ENCODE measurements at regions not wholly inside any gene's neighbourhood (a gene's known extent, or its start where the extent isn't known, plus 50 kb on each side); places are given as distances from the start of the nearest gene placed in this dataset.

DNA sequence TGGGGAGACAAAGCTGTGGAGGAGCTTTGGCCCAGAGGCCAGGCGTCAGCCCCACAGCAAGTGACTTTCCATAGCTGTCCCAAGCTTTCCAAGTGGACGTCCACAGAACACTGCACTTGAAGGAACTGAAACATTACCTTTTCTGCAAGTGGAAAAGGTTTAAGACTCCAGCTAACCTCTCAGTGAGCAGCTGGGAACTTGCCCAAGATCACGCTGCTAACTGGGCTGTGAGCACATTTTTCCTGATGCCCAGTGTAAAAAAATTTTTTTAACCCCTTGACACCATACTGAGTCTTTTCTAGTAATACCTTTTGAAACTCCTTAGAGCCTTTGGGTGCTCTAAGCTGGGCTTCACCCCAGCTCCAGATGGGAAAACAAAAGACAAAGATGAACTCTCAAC is 256.7 kb downstream of the HAUS1 start:
- DNase-seq (ENCODE audit: low read depth in 1 of 2, low spot score in 2 of 2): no peak
- FAIRE-seq: no peak
- Histone ChIP-seq H4K20me1 (replicated peaks in 1 of 2; ENCODE audit: control insufficient read depth in 1 of 2, insufficient read depth in 2 of 2, low read length in 2 of 2) (peaks cover 0 to 3% of the 10 kb centered on the region in 2 experiments), H4K91ac (replicated peaks; ENCODE audit: insufficient read length, low read length) (no peak overlapping the region), H2BK12ac (ENCODE audit: low read depth, low read length) (no peak overlapping the region), H3K23me2 (ENCODE audit: low read depth, low read length) (no peaks in the 10 kb centered on the region), H3K27me3 (replicated peaks in 1 of 4; ENCODE audit: control insufficient read depth in 3 of 4, extremely low read depth in 1 of 4, insufficient read depth in 3 of 4, low read length in 3 of 4) (no peaks in the 10 kb centered on the region), H3K4me1 (replicated peaks in 1 of 4; ENCODE audit: control insufficient read depth in 3 of 4, insufficient read depth in 4 of 4, low read length in 3 of 4) (peaks cover 0 to 4% (median 1%) of the 10 kb centered on the region in 4 experiments; a peak in 5 of 7 replicates), H4K8ac (ENCODE audit: extremely low read depth, insufficient read depth, low read length) (peak overlapping the region; percentile 42; the same call in 1 of the 2 replicates), H3K4me2 (ENCODE audit: insufficient read depth in 1 of 2, low read depth in 2 of 2, low read length in 2 of 2) (no peak overlapping the region), H2BK5ac (ENCODE audit: low read depth, low read length) (no peak overlapping the region), H3K9me3 (ENCODE audit: insufficient read depth in 2 of 2, low read depth in 1 of 2, low read length in 1 of 2) (peaks cover 3 to 7% of the 10 kb centered on the region in 2 experiments; a peak in 1 of 4 replicates), H3K4ac (replicated peaks; ENCODE audit: insufficient read length, low read depth, low read length) (peak overlapping the region; percentile 33), H3K36me3 (ENCODE audit: control insufficient read depth in 2 of 4, insufficient read depth in 4 of 4, low read length in 3 of 4) (no peaks in the 10 kb centered on the region), H2AFZ (ENCODE audit: low read length) (no peak overlapping the region), H3K4me3 (ENCODE audit: extremely low read depth in 1 of 4, insufficient read depth in 2 of 4, low read depth in 3 of 4, low read length in 4 of 4) (no peak overlapping the region), H2BK20ac (ENCODE audit: low read length) (no peak overlapping the region), H3K27ac (ENCODE audit: low read depth, low read length) (no peak overlapping the region), H3K18ac (ENCODE audit: extremely low read depth, low read length) (no peak overlapping the region), H2BK15ac (ENCODE audit: low read length) (no peak overlapping the region), H4K5ac (ENCODE audit: insufficient read length, low read depth, low read length) (no peak overlapping the region), H3K56ac (replicated peaks; ENCODE audit: insufficient read length, low read depth, low read length) (no peak overlapping the region), H2BK120ac (replicated peaks; ENCODE audit: low read depth, low read length) (no peak overlapping the region), H2AK5ac (ENCODE audit: low read depth, low read length) (0 out of 2 replicates have a peak overlapping the region, but pooled peaks have one; percentile 20), H3K9ac (replicated peaks in 1 of 4; ENCODE audit: extremely low read depth in 1 of 4, low read depth in 3 of 4, low read length in 3 of 4) (no peak overlapping the region), H3K79me2 (ENCODE audit: control insufficient read depth in 1 of 2, insufficient read depth in 2 of 2, low read length in 2 of 2) (no peaks in the 10 kb centered on the region), H3K14ac (ENCODE audit: insufficient read length) (no peak overlapping the region), H3K79me1 (ENCODE audit: low read depth, low read length) (no peaks in the 10 kb centered on the region), H3K23ac (ENCODE audit: insufficient read length) (no peak overlapping the region)
- TF ChIP-seq, protein P1, sequence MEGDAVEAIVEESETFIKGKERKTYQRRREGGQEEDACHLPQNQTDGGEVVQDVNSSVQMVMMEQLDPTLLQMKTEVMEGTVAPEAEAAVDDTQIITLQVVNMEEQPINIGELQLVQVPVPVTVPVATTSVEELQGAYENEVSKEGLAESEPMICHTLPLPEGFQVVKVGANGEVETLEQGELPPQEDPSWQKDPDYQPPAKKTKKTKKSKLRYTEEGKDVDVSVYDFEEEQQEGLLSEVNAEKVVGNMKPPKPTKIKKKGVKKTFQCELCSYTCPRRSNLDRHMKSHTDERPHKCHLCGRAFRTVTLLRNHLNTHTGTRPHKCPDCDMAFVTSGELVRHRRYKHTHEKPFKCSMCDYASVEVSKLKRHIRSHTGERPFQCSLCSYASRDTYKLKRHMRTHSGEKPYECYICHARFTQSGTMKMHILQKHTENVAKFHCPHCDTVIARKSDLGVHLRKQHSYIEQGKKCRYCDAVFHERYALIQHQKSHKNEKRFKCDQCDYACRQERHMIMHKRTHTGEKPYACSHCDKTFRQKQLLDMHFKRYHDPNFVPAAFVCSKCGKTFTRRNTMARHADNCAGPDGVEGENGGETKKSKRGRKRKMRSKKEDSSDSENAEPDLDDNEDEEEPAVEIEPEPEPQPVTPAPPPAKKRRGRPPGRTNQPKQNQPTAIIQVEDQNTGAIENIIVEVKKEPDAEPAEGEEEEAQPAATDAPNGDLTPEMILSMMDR (IDR thresholded peaks at IDR 0.05; ENCODE audit: control extremely low read depth in 1 of 3, insufficient read depth in 1 of 3, low read depth in 1 of 3, low read length in 3 of 3): no peak
- TF ChIP-seq JUN (IDR thresholded peaks at IDR 0.05; ENCODE audit: low read depth, low read length) (no peak), POLR2A (IDR thresholded peaks at IDR 0.05; ENCODE audit: control extremely low read depth in 1 of 2, low read depth in 2 of 2, low read length in 2 of 2) (no peak)
- ChIA-PET CTCF (ENCODE audit: partially characterized antibody) (interaction anchor here (0.7 to 8.8 kb wide), 6 partner anchors 8 to 78 kb away, joined by 4 to 81 read pairs (median 16); no protein-coding TSS in a partner anchor), POLR2A (ENCODE audit: partially characterized antibody) (interaction anchor here (0.6 to 1.4 kb wide), 3 partner anchors 10 to 43 kb away, joined by 3 to 5 read pairs (median 5); no protein-coding TSS in a partner anchor)
- WGBS, 2 experiments (ENCODE audit: extremely low coverage in 1 of 2, insufficient coverage in 1 of 2, insufficient read length in 1 of 2, insufficient replicate concordance in 2 of 2, low coverage in 1 of 2, low lambda C conversion rate in 2 of 2, missing lambda C conversion rate in 1 of 2): 95% methylated on average over 3 of the region's 3 CpGs; no CpG with 5 or more reads in 1 of the 2 experiments

Measured in H1 (cell line).